K562 (cell line): ENCODE measurements at regions not wholly inside any gene's neighbourhood (a gene's known extent, or its start where the extent isn't known, plus 50 kb on each side); places are given as distances from the start of the nearest gene placed in this dataset.

Experiments used
- ETV6 ChIP-seq, 3 experiments: fragments of 150-350 bp in 1 of 3; sonication (generic) in 1 of 3; formaldehyde crosslinking in 1 of 3; IDR thresholded peaks; 2 replicates each; pipeline versions ENCODE4 v1.6.1 to v1.8.0; 2014 to 2022; ENCODE audit warnings: borderline replicate concordance in 2 of 3, low read depth in 2 of 3, antibody characterized with exemption in 1 of 3, low read length in 1 of 3, mild to moderate bottlenecking in 1 of 3, missing genetic modification reagents in 1 of 3
- FIP1L1 ChIP-seq: fragments of 200-400 bp; formaldehyde crosslinking; IDR thresholded peaks from 2 replicates; pipeline ENCODE4 v1.6.1; 2018; ENCODE audit warnings: mild to moderate bottlenecking, low read depth, low read length; ENCODE audit not compliant: poor library complexity, severe bottlenecking
- NCOR1 ChIP-seq: fragments of 450-650 bp; IDR thresholded peaks from 2 replicates; pipeline ENCODE4 v1.6.1; 2016; ENCODE audit warnings: mild to moderate bottlenecking, moderate library complexity
- PRDM10 ChIP-seq: fragments of 450-650 bp; IDR thresholded peaks from 2 replicates; pipeline ENCODE4 v1.6.1; 2018; ENCODE audit not compliant: partially characterized antibody
- ZNF785 ChIP-seq: fragments of 250-450 bp; sonication (Bioruptor Pico); IDR thresholded peaks from 2 replicates; pipeline ENCODE4 v1.4.0; 2020; ENCODE audit warnings: mild to moderate bottlenecking

- TF ChIP-seq PRDM10: no peak
- TF ChIP-seq FIP1L1: no peak
- TF ChIP-seq ZNF785 (CRISPR knock-in tag): no peak
- TF ChIP-seq NCOR1: no peak
- no peak for TF ChIP-seq ETV6 (IDR thresholded peaks at IDR 0.05; ENCODE audit: borderline replicate concordance in 1 of 2, low read depth in 2 of 2, low read length in 1 of 2)
- no peak for TF ChIP-seq ETV6 (CRISPR knock-in tag; IDR thresholded peaks at IDR 0.05; ENCODE audit: borderline replicate concordance)
These were observed 650.0 kb downstream of the BRD1 start for GRCh38 chr22:49177666-49178065.
